Prostate gland (tissue), 1 donor: ENCODE measurements at regions not wholly inside any gene's neighbourhood (a gene's known extent, or its start where the extent isn't known, plus 50 kb on each side); places are given as distances from the start of the nearest gene placed in this dataset.

Experiments used
- POLR2A ChIP-seq: fragments of 450-650 bp; IDR thresholded peaks from one replicate; pipeline ENCODE4 v1.6.1; 2016; ENCODE audit warnings: antibody characterized with exemption, mild to moderate bottlenecking
- POLR2AphosphoS5 ChIP-seq: sonication (generic); formaldehyde crosslinking; IDR thresholded peaks from one replicate; pipeline ENCODE4 v1.6.1; 2017; ENCODE audit warnings: antibody characterized with exemption

DNA sequence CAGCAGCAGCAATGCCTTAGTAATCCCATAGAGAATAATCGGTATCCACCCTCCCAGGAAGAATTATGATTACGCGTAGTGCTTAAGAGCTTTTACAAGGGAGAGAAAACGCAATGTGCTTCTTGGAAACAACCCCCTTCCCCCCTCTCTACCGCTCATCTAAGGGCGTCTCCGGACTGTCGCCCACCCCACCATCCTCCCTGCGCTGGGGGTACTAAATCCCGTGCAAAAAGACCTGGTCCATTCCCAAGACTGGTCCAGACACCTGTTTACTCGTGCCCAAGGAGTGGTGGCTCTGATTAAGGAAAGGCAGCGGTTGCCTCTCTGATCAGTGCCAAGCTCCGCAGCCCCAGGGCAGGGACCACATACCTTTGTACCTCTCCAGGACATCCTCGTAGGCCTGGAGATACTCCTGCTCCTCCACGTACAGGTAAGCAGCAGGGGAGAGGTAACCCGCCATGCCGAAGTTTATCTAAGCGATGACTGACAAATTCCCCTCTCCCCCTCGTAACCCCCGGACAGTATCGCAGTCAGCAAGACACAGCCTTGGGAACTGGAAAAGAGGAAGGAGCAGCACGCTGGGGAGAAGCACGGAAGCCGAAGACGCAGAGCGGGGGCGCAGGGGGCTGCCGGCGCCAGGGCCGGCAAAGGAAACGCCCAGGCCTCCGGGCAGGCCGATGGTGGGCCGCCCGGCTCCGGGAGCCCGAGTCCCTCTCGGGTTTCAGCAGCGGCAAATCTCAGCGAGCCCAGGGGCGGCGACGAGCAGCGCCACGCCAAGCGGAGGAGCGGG is 112.0 kb upstream of the BEND6 start:
- TF ChIP-seq POLR2A (no peak), POLR2AphosphoS5 (no peak)
